ENCODE measurements at regions not wholly inside any gene's neighbourhood (a gene's known extent, or its start where the extent isn't known, plus 50 kb on each side); places are given as distances from the start of the nearest gene placed in this dataset.

DNA sequence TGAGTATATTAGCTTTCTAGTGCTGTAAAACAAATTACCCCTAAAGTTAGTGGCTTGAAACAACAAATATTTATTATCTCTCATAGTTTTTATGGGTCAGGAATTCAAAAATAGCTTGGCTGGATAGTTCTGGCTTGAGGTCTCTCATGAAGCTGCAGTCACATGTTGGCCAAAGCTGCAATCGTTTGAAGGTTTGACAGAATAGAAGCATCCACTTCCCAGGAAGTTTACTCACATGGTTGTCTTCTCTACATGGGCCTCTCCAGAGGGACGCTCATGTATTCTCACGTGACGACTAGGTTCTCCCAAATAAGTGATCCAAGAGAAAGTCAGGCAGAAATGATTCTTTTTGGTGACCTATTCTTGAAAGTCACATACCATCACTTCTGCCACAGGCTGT is 99.1 kb downstream of the NIBAN1 start:
- TF ChIP-seq, protein P1, sequence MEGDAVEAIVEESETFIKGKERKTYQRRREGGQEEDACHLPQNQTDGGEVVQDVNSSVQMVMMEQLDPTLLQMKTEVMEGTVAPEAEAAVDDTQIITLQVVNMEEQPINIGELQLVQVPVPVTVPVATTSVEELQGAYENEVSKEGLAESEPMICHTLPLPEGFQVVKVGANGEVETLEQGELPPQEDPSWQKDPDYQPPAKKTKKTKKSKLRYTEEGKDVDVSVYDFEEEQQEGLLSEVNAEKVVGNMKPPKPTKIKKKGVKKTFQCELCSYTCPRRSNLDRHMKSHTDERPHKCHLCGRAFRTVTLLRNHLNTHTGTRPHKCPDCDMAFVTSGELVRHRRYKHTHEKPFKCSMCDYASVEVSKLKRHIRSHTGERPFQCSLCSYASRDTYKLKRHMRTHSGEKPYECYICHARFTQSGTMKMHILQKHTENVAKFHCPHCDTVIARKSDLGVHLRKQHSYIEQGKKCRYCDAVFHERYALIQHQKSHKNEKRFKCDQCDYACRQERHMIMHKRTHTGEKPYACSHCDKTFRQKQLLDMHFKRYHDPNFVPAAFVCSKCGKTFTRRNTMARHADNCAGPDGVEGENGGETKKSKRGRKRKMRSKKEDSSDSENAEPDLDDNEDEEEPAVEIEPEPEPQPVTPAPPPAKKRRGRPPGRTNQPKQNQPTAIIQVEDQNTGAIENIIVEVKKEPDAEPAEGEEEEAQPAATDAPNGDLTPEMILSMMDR (IDR thresholded peaks at IDR 0.05) = no peak
- TF ChIP-seq POLR2A (IDR thresholded peaks at IDR 0.05) (no peak), POLR2AphosphoS5 (IDR thresholded peaks at IDR 0.05) (no peak), EP300 (IDR thresholded peaks at IDR 0.05) (no peak)
